Sigmoid colon (tissue), 6 donors: ENCODE measurements at regions not wholly inside any gene's neighbourhood (a gene's known extent, or its start where the extent isn't known, plus 50 kb on each side); places are given as distances from the start of the nearest gene placed in this dataset.

Source experiments
- DNase-seq: peaks from one replicate; pipeline ENCODE4 v3.0.0-alpha.2; 2019
- H3K27ac ChIP-seq, 4 donors: fragments of 200-600 bp; sonication (generic); one replicate each; pipeline ENCODE4 v1.5.1; 2016 to 2019; ENCODE audit warnings: mild to moderate bottlenecking in 1 of 4
- H3K27me3 ChIP-seq, 3 donors: fragments of 200-600 bp; sonication (generic); one replicate each; pipeline ENCODE4 v1.5.1; 2019; ENCODE audit warnings: mild to moderate bottlenecking in 1 of 3
- H3K36me3 ChIP-seq, 4 donors: fragments of 200-600 bp; sonication (generic); one replicate each; pipeline ENCODE4 v1.5.1; 2016 to 2019
- H3K4me1 ChIP-seq, 4 donors: fragments of 200-600 bp; sonication (generic); one replicate each; pipeline ENCODE4 v1.5.1; 2017 to 2019
- H3K4me3 ChIP-seq, 4 donors: fragments of 200-600 bp; sonication (generic); one replicate each; pipeline ENCODE4 v1.5.1; 2017 to 2019; ENCODE audit warnings: mild to moderate bottlenecking in 2 of 4, moderate library complexity in 1 of 4
- H3K9me3 ChIP-seq, 4 donors: fragments of 200-600 bp in 3 of 4; sonication (generic) in 3 of 4; one replicate each; pipeline versions ENCODE4 v1.5.1 to v1.6.1; 2013 to 2019
- CTCF ChIP-seq, 4 experiments: fragments of 450-650 bp in 3 of 4; fragments of 200-600 bp in 1 of 4; IDR thresholded peaks; one replicate each; pipeline ENCODE4 v1.5.1; 2016 to 2019; ENCODE audit warnings: antibody characterized with exemption in 4 of 4, mild to moderate bottlenecking in 3 of 4, moderate library complexity in 2 of 4
- EP300 ChIP-seq, 4 donors: sonication (generic); formaldehyde crosslinking; IDR thresholded peaks; one replicate each; pipeline ENCODE4 v1.6.1; 2017; ENCODE audit warnings: antibody characterized with exemption in 4 of 4
- POLR2A ChIP-seq, 2 donors: fragments of 450-650 bp; IDR thresholded peaks; one replicate each; pipeline ENCODE4 v1.6.1; 2016; ENCODE audit warnings: antibody characterized with exemption in 2 of 2, mild to moderate bottlenecking in 2 of 2, moderate library complexity in 2 of 2
- POLR2AphosphoS5 ChIP-seq, 4 donors: sonication (generic); formaldehyde crosslinking; IDR thresholded peaks; one replicate each; pipeline ENCODE4 v1.6.1; 2017; ENCODE audit warnings: antibody characterized with exemption in 4 of 4
- WGBS, 2 donors: extraction: QIAGEN DNeasy Blood & Tissue Kit; methylation state at CpG; one replicate each; pipeline ENCODE4 v1.1.7; 2013; 5-methylcytosine and 5-hydroxymethylcytosine counted together
- intact Hi-C: fragments of 100-400 bp; cut with DNase I; formaldehyde crosslinking; loops from one replicate; pipeline ENCODE4 v1.15.1; 2023
- donor health status: healthy with polysubstance abuse.
- donor health status: healthy.

GRCh38 chr5:174294891-174295620 lies 249.6 kb downstream of the NSG2 start:
- no peak for TF ChIP-seq EP300 (IDR thresholded peaks at IDR 0.05)
- no peak for TF ChIP-seq CTCF (IDR thresholded peaks at IDR 0.05)
- TF ChIP-seq POLR2A (IDR thresholded peaks at IDR 0.05), result no peak
- no peak for TF ChIP-seq POLR2AphosphoS5 (IDR thresholded peaks at IDR 0.05)
- WGBS, 2 donors, result 68 to 72% methylated on average over 6 of the region's 6 CpGs
- no peak for DNase-seq

DNA sequence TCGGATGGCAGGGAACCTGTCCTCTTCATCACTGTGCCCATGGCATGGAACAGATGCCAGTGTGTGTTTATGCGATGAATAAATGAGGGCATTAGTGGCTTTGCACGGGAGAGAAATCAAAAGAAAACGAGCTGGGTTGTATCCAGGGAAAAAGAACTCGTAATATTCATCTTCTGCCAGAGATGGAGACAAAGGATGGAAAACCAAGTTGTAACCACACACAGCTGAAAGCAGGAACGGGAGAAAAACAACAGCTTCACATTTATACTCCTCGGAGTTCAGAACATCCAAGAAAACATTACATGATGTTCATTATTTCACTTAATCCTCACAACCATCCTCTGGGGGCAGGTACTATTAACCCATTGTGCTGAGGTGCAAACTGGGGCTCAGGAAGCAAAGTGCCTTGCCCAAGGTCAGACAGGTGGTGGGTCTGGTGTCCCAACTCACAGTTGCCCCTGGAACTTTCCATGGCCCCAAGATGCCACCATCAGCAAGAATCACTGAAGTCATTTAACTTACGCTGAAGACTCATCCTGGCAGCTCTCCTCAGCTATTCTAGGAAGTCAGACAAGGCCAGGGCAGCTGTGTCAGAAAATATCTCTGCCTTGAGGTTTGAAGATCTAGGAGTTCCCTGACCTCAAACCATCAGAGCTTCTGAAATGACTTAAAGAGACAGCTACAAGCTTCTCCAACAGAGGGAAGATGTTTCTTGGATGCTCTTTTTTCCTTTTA lies 250.4 kb downstream of the NSG2 start:
- 74 to 83% methylated on average over 8 of the region's 8 CpGs for WGBS, 2 donors

More at GRCh38 chr5:174294891-174295620, 249.6 kb downstream of the NSG2 start:
- H3K4me3 ChIP-seq, result no peak overlapping the region
- no peaks in the 10 kb centered on the region for H3K27me3 ChIP-seq
- peaks cover 0 to 2% (median 0%) of the 10 kb centered on the region in 4 donors for H3K9me3 ChIP-seq
- no peaks in the 10 kb centered on the region for H3K4me1 ChIP-seq
- no peak overlapping the region for H3K27ac ChIP-seq
- H3K36me3 ChIP-seq, result no peaks in the 10 kb centered on the region
- intact Hi-C loops, result no loop called here

DNA sequence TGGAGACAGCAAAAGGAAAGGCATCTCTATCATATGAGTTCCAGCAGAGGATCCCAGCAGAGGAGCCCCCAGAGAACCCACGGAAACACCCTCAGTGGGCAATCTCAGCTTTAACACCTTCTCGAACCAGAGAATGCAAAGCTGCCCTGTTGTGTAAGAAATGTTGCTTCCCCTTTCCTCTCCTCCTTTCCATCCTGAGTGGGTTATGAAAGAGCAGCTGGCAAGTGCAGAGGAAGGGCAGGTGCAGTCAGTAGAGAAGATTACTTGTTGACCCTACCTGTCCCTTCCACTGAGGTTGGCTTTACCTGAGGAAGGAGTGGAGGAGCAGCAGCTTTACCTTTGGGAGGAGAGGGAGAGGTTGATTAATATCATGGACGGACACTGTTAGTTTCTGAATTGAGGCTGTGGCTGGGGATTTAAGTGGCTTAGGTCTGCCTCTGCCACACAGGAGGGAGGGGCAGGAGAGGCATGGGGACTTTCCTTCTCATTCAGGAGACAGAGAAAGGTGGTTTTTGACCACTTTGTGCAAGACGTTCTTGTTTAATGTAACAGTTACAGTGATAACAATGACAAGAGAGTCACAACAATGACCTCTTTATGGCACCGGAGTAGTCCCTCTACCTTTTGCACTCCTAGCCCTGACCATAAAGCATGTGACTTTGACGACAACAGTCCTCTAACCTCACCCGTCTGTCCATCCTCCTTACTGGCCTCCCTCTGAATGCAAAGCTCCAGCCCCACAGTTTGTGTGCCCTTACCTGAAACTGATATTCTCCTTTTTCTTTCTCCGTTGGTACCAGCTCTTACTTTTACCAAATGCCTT lies 254.8 kb downstream of the NSG2 start:
- WGBS, 2 donors, result 57 to 62% methylated on average over 8 of the region's 8 CpGs
- TF ChIP-seq POLR2AphosphoS5 (IDR thresholded peaks at IDR 0.05) (no peak), CTCF (IDR thresholded peaks at IDR 0.05) (no peak), EP300 (IDR thresholded peaks at IDR 0.05) (no peak)
- H3K36me3 ChIP-seq, result no peaks in the 10 kb centered on the region
- peaks cover 0 to 5% (median 0%) of the 10 kb centered on the region in 3 donors for H3K27me3 ChIP-seq
- DNase-seq, result no peak
- H3K9me3 ChIP-seq, result no peaks in the 10 kb centered on the region
- H3K27ac ChIP-seq, result no peak overlapping the region
- no peaks in the 10 kb centered on the region for H3K4me1 ChIP-seq
- intact Hi-C loops, result no loop called here
- H3K4me3 ChIP-seq, result no peak overlapping the region

More for the DNA sequence above, 250.4 kb downstream of the NSG2 start:
- no peaks in the 10 kb centered on the region for H3K4me1 ChIP-seq
- DNase-seq, result no peak
- intact Hi-C loops, result no loop called here
- H3K36me3 ChIP-seq, result no peaks in the 10 kb centered on the region
- H3K4me3 ChIP-seq, result no peak overlapping the region
- peaks cover 0 to 2% (median 0%) of the 10 kb centered on the region in 4 donors for H3K9me3 ChIP-seq
- H3K27me3 ChIP-seq, result no peaks in the 10 kb centered on the region
- TF ChIP-seq POLR2A (IDR thresholded peaks at IDR 0.05), result no peak
- no peak for TF ChIP-seq POLR2AphosphoS5 (IDR thresholded peaks at IDR 0.05)
- TF ChIP-seq CTCF (IDR thresholded peaks at IDR 0.05), result no peak
- TF ChIP-seq EP300 (IDR thresholded peaks at IDR 0.05), result no peak
- H3K27ac ChIP-seq, result no peak overlapping the region

DNA sequence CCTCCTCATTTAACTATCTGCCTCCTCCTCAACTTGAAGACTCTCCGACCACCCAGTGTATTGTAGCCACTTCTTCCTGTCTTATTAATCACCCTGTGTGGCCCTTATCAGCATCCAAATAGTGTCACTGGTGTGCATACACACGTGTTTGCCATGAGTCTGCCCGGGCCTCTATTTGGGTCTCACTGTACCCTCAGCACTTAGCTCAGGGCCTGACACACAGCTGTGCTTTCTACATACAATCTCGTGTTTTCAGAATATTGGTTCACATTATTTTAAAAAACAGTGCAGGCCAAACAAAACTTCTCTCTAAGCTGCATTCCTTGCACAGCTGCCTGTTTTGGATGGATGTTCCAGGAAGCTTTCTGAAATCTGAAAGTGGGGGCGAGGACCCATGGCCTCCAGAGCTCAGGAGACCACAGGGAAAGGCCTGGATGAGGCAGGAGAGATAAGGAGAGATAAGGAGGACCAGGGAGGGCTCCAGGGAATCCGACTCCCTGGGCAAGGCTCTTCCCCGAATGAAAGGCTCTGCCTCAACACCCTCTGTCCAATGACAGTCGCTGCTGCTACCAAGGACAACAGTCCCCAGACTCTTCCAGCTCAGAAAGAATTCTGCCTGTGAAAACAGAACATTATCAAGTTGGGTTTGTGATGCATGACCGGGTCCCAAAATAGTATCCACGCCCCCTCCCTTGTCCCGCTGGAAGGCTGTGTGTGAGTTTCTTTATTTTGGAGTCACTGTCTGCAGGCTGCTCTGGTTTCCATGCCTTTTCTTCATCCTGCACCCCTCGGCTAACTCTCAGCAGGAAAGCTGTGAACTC lies 255.6 kb downstream of the NSG2 start:
- no peaks in the 10 kb centered on the region for H3K36me3 ChIP-seq
- H3K9me3 ChIP-seq, result no peaks in the 10 kb centered on the region
- no peak overlapping the region for H3K4me3 ChIP-seq
- intact Hi-C loops, result no loop called here
- peaks cover 0 to 11% (median 0%) of the 10 kb centered on the region in 3 donors for H3K27me3 ChIP-seq
- WGBS, 2 donors, result 19 to 24% methylated on average over 12 of the region's 12 CpGs
- TF ChIP-seq POLR2A (IDR thresholded peaks at IDR 0.05), result no peak
- no peak for DNase-seq
- no peaks in the 10 kb centered on the region for H3K4me1 ChIP-seq
- no peak overlapping the region for H3K27ac ChIP-seq
